WERI-Rb-1 (cell line): ENCODE measurements at regions not wholly inside any gene's neighbourhood (a gene's known extent, or its start where the extent isn't known, plus 50 kb on each side); places are given as distances from the start of the nearest gene placed in this dataset.

ENCODE experiments used
- DNase-seq: peaks from one replicate; pipeline ENCODE4 v3.0.0-alpha.2; 2020
- H3K27ac ChIP-seq: fragments of 250-450 bp; sonication (Bioruptor Pico); 2 replicates; pipeline ENCODE4 v1.5.1; 2020; ENCODE audit warnings: mild to moderate bottlenecking, moderate library complexity
- H3K27me3 ChIP-seq: fragments of 250-450 bp; sonication (Bioruptor Pico); 2 replicates; pipeline ENCODE4 v1.5.1; 2021; ENCODE audit warnings: mild to moderate bottlenecking, low read depth, moderate library complexity; ENCODE audit not compliant: insufficient read depth, severe bottlenecking
- H3K36me3 ChIP-seq: fragments of 250-450 bp; sonication (Bioruptor Pico); 2 replicates; pipeline ENCODE4 v1.5.1; 2020; ENCODE audit warnings: mild to moderate bottlenecking, moderate library complexity
- H3K4me3 ChIP-seq: 2 replicates; pipeline ENCODE4 v1.5.1; 2011; ENCODE audit warnings: low read depth, mild to moderate bottlenecking, control low read depth, low read length
- H3K9me3 ChIP-seq: fragments of 250-450 bp; sonication (Bioruptor Pico); 2 replicates; pipeline ENCODE4 v1.5.1; 2021; ENCODE audit warnings: mild to moderate bottlenecking, moderate library complexity; ENCODE audit not compliant: severe bottlenecking
- CTCF ChIP-seq: IDR thresholded peaks from 2 replicates; pipeline ENCODE4 v1.5.1; 2011; ENCODE audit warnings: low read depth, mild to moderate bottlenecking, control low read depth, inconsistent platforms, low read length

GRCh38 chr4:162234595-162234994 lies 70.8 kb upstream of the FSTL5 start:
- Histone ChIP-seq H3K9me3 (no peaks in the 10 kb centered on the region), H3K27ac (no peak overlapping the region), H3K36me3 (no peaks in the 10 kb centered on the region), H3K4me3 (no peak overlapping the region), H3K27me3 (no peaks in the 10 kb centered on the region)
- no peak for TF ChIP-seq CTCF
- DNase-seq: no peak

- no peaks in the 10 kb centered on the region for H3K27me3 ChIP-seq
- TF ChIP-seq CTCF: no peak
- H3K27ac ChIP-seq: no peak overlapping the region
- H3K4me3 ChIP-seq: no peak overlapping the region
- DNase-seq: no peak
- H3K9me3 ChIP-seq: no peaks in the 10 kb centered on the region
- H3K36me3 ChIP-seq: no peaks in the 10 kb centered on the region
Observed at GRCh38 chr4:162232349-162232748, 68.5 kb upstream of the FSTL5 start.

GRCh38 chr4:162229670-162230069 lies 65.9 kb upstream of the FSTL5 start:
- TF ChIP-seq CTCF: no peak
- Histone ChIP-seq H3K36me3 (no peaks in the 10 kb centered on the region), H3K27me3 (no peaks in the 10 kb centered on the region), H3K27ac (no peak overlapping the region), H3K4me3 (no peak overlapping the region), H3K9me3 (no peaks in the 10 kb centered on the region)
- no peak for DNase-seq

GRCh38 chr4:162221148-162221547 lies 57.3 kb upstream of the FSTL5 start:
- no peaks in the 10 kb centered on the region for H3K36me3 ChIP-seq

More at GRCh38 chr4:162221148-162221547, 57.3 kb upstream of the FSTL5 start:
- Histone ChIP-seq H3K27me3 (no peaks in the 10 kb centered on the region), H3K4me3 (no peak overlapping the region), H3K9me3 (no peaks in the 10 kb centered on the region), H3K27ac (no peak overlapping the region)
- TF ChIP-seq CTCF: no peak
- DNase-seq: no peak
